HG02678 (cell line): ENCODE measurements at regions not wholly inside any gene's neighbourhood (a gene's known extent, or its start where the extent isn't known, plus 50 kb on each side); places are given as distances from the start of the nearest gene placed in this dataset.
"Not testable (repeated sequence)": the region's sequence is repeated elsewhere in the genome, so short reads cannot be mapped to it uniquely, and the experiment has no call there.

Experiments
- ATAC-seq: cut with Tn5 transposase; IDR thresholded peaks from one replicate; pipeline ENCODE4 v1.9.1; 2021; ENCODE audit warnings: mild to moderate bottlenecking, moderate library complexity; ENCODE audit not compliant: unreplicated experiment

GRCh38 chr21:35713914-35714313 lies 346.4 kb downstream of the SETD4 start:
- ATAC-seq = no peak

GRCh38 chr21:35711661-35712060 lies 348.7 kb downstream of the SETD4 start:
- ATAC-seq = no peak

- no peak for ATAC-seq
Observed at GRCh38 chr21:35711213-35711612, 349.1 kb downstream of the SETD4 start.

GRCh38 chr21:35709990-35710389 lies 350.3 kb downstream of the SETD4 start:
- not testable (repeated sequence) for ATAC-seq

- no peak for ATAC-seq
Observed at GRCh38 chr21:35705888-35706287, 354.4 kb downstream of the SETD4 start.

GRCh38 chr21:35705237-35705887 lies 355.0 kb downstream of the SETD4 start:
- no peak for ATAC-seq

- no peak for ATAC-seq
Observed at GRCh38 chr21:35703704-35704103, 356.6 kb downstream of the SETD4 start.

GRCh38 chr21:35699361-35699760 lies 361.0 kb downstream of the SETD4 start:
- no peak for ATAC-seq

GRCh38 chr21:35697321-35697808 lies 363.0 kb downstream of the SETD4 start:
- ATAC-seq = no peak

GRCh38 chr21:35696644-35697043 lies 363.7 kb downstream of the SETD4 start:
- no peak for ATAC-seq

- no peak for ATAC-seq
Observed at GRCh38 chr21:35692311-35692710, 368.0 kb downstream of the SETD4 start.

GRCh38 chr21:35690436-35690835 lies 369.9 kb downstream of the SETD4 start:
- no peak for ATAC-seq

- ATAC-seq = no peak
Observed at GRCh38 chr21:35686156-35686555, 374.2 kb downstream of the SETD4 start.

GRCh38 chr21:35683664-35684304 lies 376.5 kb downstream of the SETD4 start:
- no peak for ATAC-seq

- ATAC-seq = no peak
Observed at GRCh38 chr21:35682904-35683549, 377.3 kb downstream of the SETD4 start.

GRCh38 chr21:35681946-35682345 lies 378.4 kb downstream of the SETD4 start:
- no peak for ATAC-seq

- ATAC-seq = no peak
Observed at GRCh38 chr21:35679076-35679475, 381.2 kb downstream of the SETD4 start.

- ATAC-seq = no peak
Observed at GRCh38 chr21:35678393-35678792, 381.9 kb downstream of the SETD4 start.

- ATAC-seq = no peak
Observed at GRCh38 chr21:35677298-35677841, 383.0 kb downstream of the SETD4 start.

- no peak for ATAC-seq
Observed at GRCh38 chr21:35674895-35675470, 385.3 kb downstream of the SETD4 start.

GRCh38 chr21:35674091-35674671 lies 386.1 kb downstream of the SETD4 start:
- ATAC-seq = no peak
